HG02623 (cell line): ENCODE measurements at regions not wholly inside any gene's neighbourhood (a gene's known extent, or its start where the extent isn't known, plus 50 kb on each side); places are given as distances from the start of the nearest gene placed in this dataset.

ENCODE experiments used
- ATAC-seq: cut with Tn5 transposase; IDR thresholded peaks from one replicate; pipeline ENCODE4 v1.9.1; 2021; ENCODE audit warnings: moderate library complexity; ENCODE audit not compliant: unreplicated experiment

GRCh38 chr22:49021131-49021925, 806.3 kb downstream of the BRD1 start:
- no peak for ATAC-seq

GRCh38 chr22:49019737-49020713, 807.6 kb downstream of the BRD1 start:
- ATAC-seq: no peak

GRCh38 chr22:49018601-49019000, 809.1 kb downstream of the BRD1 start:
- ATAC-seq: no peak

- ATAC-seq: no peak
Observed at GRCh38 chr22:49017482-49018329, 810.0 kb downstream of the BRD1 start.

GRCh38 chr22:49016909-49017481, 810.7 kb downstream of the BRD1 start:
- ATAC-seq: no peak

- ATAC-seq: no peak
Observed at GRCh38 chr22:49015993-49016908, 811.4 kb downstream of the BRD1 start.

GRCh38 chr22:49015459-49015858, 812.2 kb downstream of the BRD1 start:
- ATAC-seq: no peak

- no peak for ATAC-seq
Observed at GRCh38 chr22:49014227-49015201, 813.2 kb downstream of the BRD1 start.

GRCh38 chr22:49013707-49014106, 814.0 kb downstream of the BRD1 start:
- ATAC-seq: no peak

GRCh38 chr22:49012712-49013395, 814.8 kb downstream of the BRD1 start:
- ATAC-seq: no peak

GRCh38 chr22:49011769-49012648, 815.7 kb downstream of the BRD1 start:
- no peak for ATAC-seq

- no peak for ATAC-seq
Observed at GRCh38 chr22:49011379-49011768, 816.3 kb downstream of the BRD1 start.

GRCh38 chr22:49010901-49011300, 816.8 kb downstream of the BRD1 start:
- ATAC-seq: no peak

- ATAC-seq: no peak
Observed at GRCh38 chr22:49010070-49010863, 817.4 kb downstream of the BRD1 start.

GRCh38 chr22:49009359-49010063, 818.2 kb downstream of the BRD1 start:
- ATAC-seq: no peak
